ENCODE measurements at regions not wholly inside any gene's neighbourhood (a gene's known extent, or its start where the extent isn't known, plus 50 kb on each side); places are given as distances from the start of the nearest gene placed in this dataset.

GRCh38 chr11:27242591-27242990 is 120.4 kb downstream of the CCDC34 start:
- TF ChIP-seq POLR2AphosphoS5 (IDR thresholded peaks at IDR 0.05) (no peak), CTCF (IDR thresholded peaks at IDR 0.05) (no peak), EP300 (IDR thresholded peaks at IDR 0.05) (no peak)

All from suprapubic skin (tissue), 4 donors.